AML-193 (cell line): ENCODE measurements at regions not wholly inside any gene's neighbourhood (a gene's known extent, or its start where the extent isn't known, plus 50 kb on each side); places are given as distances from the start of the nearest gene placed in this dataset.
"Not testable (repeated sequence)": the region's sequence is repeated elsewhere in the genome, so short reads cannot be mapped to it uniquely, and the experiment has no call there.

Experiments used
- DNase-seq, 2 experiments: peaks; one replicate each; lab custom pipeline; 2025; lab: John Stamatoyannopoulos, UW

DNA sequence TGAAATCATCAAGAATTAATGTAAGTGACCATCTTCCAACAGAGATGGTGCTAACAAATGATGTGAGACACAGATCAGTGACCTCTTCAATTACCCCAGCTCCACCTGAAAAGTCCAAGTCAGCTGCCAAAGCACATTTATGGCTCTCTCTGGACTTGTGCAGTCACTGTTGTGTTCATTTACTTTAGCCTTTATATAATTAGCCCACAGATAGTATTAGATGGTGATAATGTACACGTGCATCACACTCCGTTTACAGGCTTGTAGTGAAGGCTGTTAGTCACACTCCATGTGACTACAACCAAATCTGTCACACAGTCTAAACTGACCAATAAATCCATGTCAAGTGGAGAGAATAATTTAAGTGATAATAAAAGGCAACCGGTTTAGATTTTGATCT, 331.5 kb upstream of the IL12A start:
- DNase-seq: no peak

DNA sequence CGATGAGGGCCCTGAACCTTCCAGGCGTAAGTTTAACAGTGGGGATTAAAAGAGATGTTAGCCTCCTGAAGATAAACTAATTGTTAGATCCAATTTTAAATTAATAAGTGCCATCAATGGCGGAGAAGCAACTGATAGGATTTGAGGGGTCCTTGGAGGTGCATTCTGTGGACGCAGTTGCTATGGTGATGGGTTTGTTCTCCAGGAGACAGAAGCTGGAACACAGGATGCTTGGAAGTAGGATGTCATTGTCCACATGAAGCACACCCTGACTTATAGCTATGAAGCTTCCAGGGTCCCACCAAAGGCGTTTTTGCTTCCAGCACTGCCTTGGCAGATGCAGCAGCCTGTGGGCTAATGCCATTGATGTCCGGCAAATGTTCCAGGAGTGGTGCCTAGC, 331.0 kb upstream of the IL12A start:
- DNase-seq: no peak

DNA sequence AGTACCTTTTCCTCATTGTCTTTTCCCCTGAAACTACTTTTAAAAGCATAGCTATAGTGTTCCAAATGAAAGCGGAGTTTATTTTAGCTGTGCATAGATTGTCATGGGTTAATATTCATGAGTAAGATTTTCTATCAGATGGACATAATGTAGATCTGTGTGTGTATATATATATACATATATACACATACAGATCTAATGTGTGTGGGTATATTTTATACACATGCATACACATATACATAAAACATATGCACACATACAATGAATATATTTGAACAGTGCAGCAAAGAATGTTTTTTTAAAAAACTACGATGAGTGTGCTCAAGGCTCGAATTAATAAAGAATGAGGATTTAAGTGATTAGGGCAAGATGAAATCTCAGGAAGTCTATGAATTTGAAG, 328.3 kb upstream of the IL12A start:
- DNase-seq: no peak

DNA sequence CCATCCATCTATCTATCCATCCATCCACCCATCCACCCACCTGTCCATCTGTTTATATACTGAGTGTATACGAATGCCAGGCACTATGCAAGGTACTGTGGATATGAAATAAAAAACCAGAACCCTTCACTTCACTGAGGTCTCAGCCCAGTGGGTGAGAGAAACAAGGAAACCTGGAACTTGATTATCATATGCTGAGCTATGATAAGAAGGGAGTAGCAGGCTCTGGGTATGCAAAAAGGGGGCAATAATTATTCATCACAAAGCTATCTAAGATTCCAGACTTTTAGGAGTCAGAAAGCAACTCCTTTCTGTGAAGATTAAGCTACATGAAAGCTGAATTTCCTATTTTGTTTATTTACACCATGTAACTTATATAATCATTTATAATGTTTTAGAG, 327.7 kb upstream of the IL12A start:
- no peak for DNase-seq

DNA sequence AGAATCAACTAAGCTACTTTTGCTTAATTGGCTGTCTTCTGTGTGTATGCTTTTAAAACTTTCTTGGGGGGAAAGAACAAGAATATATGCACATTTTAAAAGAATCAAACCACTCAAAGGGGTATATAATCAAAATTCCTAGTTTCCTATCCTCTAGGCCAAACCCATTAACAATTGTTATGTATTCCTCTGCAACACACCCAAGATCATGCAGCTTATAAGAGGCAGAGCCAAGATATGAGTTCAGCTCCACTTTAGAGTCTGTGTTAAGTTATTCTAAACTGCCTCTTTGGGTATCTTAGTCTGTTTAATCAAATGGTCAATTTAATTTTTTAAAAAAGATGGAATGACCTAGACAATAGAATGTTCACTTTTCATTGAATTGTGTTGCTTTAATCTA, 326.1 kb upstream of the IL12A start:
- DNase-seq: no peak

DNA sequence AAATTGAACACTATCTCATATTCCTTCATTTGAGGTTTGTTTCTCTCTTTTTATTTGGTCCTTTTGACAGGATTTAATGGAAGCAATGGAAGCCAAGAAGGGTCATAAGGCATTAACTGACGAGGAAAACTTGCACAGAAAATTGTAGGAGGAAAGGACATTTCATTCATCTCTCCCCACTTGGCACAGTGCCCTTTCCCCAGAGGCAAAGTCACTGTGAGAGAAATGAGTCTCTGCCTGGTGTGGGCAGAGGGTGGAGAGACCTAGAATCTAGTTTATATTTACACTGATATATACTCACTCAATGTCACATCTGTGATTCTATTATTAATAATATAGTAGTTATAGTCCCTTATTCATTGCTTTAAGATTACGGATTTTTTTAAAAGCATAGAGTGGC, 324.6 kb upstream of the IL12A start:
- no peak for DNase-seq

DNA sequence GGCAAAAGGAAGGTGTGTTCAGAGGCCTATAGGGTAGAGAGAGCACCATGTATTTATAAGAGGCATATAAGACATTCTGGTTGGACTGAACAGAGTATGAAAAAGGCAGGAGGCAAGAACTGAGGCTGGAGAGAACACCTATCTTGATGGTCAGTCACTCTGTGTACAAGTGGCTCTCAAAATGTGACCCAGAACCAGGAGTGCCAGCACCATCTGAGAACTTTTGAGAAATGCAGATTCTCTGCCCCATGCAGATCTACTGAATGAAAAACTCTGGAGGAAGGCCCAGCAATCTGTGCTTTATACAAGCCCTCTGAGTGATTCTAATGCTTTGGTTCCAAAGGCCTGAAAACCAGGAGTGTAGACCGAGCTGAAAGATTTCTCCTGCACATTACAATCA, 324.0 kb upstream of the IL12A start:
- DNase-seq: no peak

DNA sequence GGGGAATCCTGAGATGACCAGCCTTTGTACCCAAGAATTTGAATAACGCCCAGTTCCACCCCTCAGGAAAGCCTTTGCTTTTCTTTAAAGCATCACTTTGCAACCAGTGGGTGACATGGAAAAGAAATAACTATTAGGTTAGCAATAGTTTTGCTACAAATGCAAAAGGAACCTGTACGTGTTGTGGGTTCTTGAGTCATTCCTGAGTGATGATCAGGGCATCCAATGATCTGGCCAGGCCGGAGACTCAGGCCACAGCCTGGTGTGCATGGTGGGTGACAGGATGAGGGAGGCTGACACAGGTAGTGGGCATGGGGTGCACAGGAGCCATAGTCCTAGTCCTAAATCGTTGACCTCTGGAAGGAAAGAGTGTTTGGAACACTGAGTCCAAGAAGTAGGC, 321.4 kb upstream of the IL12A start:
- no peak for DNase-seq

DNA sequence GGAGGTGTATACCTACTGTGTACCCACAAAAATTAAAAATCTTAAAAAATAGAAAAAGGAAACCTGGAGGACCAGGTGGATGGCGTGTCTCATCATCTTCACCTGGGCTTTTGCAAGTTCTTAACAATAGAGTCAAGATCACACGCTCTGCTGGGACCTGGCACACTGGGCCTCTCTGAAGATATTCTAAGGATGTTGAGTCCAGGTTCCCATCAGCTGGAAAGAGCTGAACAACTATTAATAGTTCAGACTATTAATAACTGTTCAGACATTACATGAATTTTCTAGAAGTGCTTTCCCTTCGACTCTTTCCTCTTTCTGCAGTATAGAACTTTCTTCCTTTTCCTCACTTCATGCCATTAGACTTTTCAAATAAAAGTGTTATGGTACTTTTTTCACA, 320.2 kb upstream of the IL12A start:
- no peak for DNase-seq

DNA sequence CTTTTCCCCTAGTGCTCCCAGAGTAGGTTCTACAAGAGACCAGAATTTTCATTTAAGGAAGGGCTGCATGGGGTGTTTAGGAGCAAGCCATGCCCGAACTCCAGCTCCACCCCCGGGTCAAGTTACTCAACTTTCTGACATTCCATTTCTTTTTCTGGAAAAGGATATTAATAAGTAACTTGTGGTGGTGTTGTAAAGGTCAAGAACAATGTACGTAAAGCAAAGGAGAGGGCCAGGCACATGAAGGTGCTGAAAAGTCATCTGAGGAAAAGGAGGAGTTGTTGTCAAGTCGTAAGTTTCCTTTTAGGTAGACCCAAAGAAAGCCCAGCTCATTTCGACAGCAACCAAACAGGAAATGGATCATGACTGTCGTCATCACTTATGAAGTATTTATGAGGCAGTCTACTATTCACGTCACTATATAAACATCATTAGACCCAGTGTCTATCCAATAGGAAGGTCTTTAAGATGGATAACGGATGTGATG, 319.6 kb upstream of the IL12A start:
- DNase-seq: no peak

DNA sequence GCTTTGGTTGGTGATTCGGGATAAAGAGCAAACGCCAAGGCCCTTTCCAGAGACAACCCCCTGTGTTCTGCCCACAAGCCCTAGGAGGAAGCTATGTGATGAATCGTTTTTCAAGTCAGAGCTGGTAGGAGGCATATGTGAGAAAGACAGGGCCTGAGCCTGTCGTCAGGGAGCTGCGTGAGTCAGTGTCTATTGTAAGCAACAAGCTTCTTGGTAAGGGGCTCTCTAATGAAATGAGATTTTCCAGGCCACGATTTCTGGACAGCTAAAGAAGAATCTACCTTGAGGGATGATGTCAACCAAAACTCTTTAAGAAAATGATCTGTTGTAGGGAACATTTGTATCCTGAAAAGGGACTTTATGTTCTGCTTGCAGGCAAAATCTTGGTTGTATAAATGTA, 318.9 kb upstream of the IL12A start:
- DNase-seq: no peak

DNA sequence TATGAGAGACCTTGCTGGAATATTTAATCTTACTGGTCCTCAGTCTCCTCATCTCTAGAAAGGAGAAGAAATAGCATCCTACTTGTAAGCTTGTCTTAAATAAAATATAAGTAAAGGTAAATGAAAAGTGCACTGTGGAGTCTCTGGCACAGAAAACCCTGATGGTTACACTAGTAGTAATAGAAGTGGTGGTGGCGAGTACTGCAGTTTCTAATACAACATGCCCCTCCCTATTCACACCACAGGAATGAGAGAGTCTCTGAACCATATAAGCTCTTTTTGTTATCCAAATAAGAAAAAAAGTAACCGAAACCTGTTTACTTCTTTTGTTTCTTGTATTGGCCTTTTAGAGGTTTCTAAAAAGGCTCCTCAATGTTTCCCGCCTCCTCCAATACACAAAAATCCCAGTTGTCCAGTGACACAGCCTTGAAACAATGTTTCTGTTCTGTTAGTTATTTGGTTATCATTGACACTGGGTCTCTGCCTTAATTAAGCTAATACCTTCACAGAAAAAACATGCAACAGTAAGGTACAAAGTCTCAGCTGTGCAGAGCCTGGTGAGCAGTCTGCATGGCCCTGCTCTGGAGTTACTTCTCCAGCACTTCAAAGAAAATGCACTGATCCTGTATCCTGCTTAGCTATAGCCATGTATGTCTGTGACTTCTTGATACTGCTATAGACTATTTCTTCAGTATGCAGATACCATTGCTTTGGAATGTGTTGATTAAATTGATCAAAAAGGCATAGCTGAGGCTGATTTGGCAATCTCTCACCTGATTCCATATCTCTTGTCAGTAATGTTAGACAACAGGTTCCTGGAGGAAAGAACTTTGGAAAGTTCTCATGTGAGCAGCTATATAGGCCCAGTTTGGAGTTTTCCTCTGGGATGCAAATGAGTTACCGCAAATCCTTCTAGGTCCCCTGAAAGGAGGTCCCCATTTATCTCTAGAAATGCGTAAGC, 315.6 kb upstream of the IL12A start:
- no peak for DNase-seq

DNA sequence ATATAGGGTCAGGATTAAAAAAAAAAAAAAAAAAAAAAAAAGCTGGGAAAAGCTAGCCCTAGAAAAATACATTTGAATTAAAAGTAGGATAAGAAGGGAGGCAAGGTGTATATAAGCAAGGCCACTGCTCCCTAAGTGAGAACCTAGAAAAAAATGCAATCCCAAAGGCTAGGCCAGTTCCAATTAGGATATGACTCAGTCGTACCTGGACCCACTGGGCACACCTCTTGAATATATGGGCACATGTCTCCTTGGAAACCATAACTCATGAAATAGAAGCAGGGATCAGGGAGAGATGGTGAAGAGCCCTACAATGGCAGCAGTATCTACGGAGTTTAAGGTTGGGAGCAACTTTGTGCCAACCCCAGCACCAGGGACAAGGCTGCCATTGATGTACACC, 314.1 kb upstream of the IL12A start:
- DNase-seq: no peak

DNA sequence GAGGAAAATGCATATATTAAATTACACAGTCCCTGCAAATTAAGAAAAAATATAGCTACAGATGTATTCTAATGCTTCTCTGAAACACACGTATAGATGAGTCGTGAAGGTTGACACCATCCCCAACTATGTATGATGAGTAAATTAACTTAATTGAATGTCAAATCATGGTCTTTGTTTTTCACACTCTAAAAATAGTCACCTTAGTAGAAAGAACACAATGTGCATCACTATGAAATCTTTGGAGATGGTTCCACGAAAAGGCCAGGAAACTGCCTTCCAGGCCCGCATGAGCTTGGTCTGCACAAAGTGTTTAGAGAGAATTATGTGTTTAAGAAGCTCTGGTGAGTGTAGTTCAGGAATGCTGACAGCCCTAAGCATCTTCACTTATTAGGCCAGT, 313.4 kb upstream of the IL12A start:
- no peak for DNase-seq

DNA sequence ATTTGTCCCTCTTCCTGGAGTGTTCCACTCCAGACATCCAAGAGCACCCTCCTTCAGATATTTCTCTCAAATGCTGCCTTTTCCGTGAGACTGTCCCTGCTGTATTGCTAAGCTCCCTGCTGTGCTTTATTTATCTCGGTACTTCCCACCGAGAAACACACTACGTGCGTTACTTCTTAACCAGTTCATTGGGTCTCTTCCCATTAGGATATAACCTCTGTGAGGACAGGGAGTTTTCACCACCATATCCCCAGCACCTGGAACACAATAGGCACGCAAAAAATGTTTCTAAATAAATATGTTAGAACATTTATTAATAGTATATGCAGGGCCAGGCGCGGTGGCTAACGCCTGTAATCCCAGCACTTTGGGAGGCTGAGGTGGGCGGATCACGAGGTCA, 308.7 kb upstream of the IL12A start:
- no peak for DNase-seq

DNA sequence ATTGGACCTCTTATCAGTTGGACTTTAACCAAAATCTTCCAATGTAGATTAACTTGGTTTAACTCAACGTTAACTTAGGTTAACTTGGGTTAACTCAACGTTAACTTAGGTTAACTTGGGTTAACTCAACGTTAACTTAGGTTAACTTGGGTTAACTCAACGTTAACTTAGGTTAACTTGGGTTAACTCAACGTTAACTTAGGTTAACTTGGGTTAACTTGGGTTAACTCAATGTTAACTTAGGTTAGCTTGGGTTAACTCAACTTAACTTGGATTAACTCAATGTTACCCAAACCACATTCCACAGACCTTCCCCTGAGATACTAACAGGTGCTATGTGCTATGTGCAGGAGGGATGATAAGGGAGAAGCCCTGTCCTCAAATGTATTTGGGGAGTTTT, 306.9 kb upstream of the IL12A start:
- DNase-seq: not testable (repeated sequence)

DNA sequence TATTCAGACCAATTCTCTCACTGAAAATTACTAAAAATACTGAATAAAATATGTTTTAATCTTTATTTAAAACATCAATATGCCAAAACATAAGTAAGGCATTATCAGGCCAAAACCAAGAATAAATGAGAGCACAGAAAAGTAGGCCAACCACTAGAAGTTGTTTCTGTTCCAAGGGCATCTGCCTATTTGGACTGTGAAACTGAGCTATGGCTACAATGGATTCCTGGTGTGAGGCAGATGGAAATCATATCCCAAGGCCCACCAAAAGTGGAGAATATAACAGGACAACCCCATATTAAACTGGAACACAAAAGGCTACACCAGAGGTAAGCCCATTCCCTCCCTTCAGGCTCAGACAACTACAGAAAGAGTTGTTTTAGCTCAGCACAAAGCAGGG, 302.8 kb upstream of the IL12A start:
- DNase-seq: no peak

DNA sequence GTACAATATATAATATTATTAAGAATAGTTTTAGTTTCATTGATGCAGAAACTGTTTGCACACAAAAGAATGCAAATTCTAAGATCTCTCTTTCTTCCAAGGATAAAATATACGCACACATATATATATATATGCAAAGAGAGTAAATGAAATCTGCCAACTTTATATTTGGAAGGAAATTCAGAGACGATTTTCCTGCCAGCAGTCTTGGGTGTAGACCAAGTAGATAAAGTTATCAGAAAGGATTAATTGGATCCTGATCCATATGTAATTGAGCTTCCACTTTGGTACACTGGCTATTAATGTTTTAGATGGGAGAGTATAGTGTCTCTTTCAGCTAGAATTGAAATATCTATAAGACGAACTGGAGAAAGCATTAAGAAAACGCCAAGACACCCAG, 295.4 kb upstream of the IL12A start:
- no peak for DNase-seq

DNA sequence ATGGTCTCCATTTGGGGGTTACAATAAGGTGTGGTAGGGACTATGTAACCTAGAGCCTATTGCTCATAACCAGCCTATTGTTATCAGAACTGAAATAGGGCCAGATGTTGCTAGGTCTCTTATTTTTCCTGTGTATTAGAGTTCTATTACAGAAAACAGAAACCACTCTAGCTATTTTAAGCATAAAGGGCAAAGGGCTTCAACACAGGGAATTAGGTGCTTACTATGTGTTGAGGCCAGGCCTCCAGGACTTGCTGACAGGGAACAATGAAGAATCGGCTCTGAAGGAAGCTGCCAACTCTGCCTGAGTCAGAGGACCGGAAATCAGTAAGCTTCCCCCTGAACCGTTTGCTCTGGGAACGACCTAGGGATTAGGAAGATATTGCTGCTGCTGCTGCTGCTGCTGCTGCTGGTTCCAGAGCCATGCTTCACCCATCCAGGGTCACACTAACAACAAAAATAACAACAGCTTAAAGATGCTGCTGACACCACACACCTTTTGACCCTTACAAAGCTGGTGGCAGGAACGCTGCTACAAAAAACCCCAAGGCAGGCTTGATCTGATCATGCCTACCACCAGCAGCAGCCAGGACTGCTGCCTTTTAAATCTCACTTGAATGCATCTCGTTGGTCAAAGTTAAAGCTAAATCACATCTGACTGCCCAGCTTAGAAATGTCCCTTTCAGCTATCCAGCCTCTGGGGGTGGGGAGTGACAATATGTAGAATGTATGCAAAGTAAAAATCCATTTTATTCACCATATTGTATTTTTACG, 276.9 kb upstream of the IL12A start:
- DNase-seq: no peak

DNA sequence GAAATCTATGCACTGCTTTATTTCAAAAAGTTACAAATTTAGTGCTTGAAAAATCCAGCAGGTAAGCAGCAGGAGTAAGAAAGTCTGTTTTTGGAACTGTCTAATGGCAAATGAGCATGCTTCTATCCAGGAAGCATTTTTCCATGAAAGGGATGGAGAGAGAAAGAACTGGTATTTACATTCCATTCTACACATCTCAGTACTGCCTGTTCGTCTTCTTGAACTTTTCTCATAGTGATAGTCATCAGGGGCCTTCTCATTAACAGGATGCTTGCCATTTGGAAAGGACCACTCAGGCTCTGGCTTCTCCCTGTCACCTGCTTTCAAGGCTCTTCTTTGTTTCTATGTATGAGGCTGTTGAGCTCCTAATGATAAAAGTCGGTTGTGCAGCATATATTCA, 267.3 kb upstream of the IL12A start:
- no peak for DNase-seq

DNA sequence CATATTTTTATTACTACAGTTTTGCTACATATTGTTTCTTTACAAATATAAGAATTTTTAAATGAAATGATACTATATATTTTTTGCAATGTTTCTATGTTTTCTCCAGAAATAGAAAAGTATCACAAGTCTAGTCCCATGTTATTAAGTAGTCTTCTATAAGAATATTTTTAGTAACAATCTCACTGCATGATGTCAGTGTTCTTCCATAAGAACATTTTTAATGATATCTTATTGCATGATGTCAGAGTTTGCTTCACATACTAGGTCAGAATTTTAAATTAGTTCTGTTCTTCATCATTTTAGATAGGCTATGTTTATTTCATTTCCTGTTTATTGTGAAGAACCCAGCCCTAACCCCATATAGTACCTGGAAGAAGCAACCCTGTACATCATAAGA, 265.3 kb upstream of the IL12A start:
- DNase-seq: no peak

DNA sequence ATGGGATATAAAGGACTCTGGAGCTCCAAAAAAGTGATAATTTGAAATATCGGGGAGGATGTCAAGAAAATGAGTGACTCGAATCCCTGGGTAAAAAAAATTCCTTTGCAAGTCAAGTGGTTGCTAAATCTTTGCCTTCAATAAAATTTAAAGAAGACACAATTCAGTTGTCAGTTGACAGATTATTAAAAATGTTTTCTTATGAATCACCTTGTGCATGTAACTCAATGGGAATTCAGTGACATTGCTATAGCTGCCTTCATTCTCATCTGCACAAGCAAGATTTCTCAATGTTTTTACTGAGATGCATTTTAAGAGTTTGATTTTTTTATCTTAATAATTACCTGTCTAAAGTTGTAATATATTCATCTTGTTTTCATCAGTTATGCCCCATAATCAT, 264.0 kb upstream of the IL12A start:
- DNase-seq: no peak

DNA sequence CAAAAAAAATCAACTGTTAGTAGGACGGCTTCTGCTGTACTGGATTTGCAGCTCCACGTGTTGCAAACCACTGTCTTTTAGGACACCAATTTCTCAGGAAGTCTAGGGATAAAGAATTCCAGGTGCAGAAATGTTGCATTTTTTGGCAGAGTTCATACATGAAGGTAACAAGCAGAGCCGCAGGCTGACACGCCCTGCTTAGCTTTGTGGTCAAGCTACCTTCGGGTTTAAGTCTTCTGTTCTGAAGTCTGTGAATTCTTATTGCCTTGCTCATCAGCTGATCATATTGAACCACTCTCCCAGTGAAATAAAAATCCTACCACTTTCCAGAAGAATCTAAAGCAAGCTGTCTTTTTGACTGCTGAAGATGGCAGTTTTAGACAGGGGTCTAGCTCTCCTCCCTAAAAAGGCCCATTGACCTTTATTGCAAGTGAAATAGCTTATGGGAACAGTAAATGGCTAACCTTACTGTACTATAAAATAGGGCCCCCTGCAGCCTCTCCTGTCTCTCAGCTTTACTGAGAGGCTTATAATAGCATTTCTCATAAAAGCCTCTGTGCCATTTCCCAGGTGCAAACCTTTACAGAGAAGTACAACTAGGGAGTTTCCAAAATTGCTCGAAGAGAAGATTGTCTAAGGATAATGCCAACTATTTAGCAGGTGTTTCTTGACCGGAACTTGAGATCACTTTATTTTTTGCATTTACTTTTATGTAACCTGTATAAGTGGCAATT, 262.2 kb upstream of the IL12A start:
- DNase-seq: no peak
